ENCODE measurements at regions not wholly inside any gene's neighbourhood (a gene's known extent, or its start where the extent isn't known, plus 50 kb on each side); places are given as distances from the start of the nearest gene placed in this dataset.

DNA sequence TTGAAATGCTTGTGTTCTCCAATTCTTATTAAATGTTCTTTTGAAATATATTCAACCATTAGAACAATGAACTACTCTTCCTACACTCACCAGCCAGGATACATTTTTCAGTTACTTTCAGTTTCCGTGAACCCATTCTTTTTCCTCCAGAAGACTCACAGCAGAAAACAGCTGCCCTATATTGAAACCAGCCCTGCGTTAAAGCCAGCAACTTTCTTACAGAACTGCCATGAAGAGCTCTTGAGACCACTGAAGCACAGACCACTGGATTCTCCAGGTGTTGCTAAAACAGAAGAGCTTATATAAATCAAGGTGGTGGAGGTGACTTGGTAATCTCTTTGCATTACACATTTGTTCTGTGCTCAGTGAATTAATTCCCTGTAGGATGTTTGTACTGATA is 365.9 kb upstream of the C9orf72 start:
- Histone ChIP-seq H3K9ac (replicated peaks; ENCODE audit: extremely low read depth, insufficient read depth, low read length) (no peak overlapping the region), H3K79me2 (ENCODE audit: control insufficient read depth, insufficient read depth, low read length) (no peaks in the 10 kb centered on the region), H3K36me3 (ENCODE audit: control insufficient read depth in 2 of 2, extremely low read depth in 1 of 2, insufficient read depth in 2 of 2, low read length in 2 of 2) (no peaks in the 10 kb centered on the region), H4K20me1 (replicated peaks; ENCODE audit: control insufficient read depth, extremely low read depth, insufficient read depth, low read length) (no peaks in the 10 kb centered on the region), H3K4me1 (ENCODE audit: control insufficient read depth, extremely low read depth, insufficient read depth, low read length) (no peaks in the 10 kb centered on the region), H3K9me3 (replicated peaks; ENCODE audit: control insufficient read depth, insufficient read depth, low read length) (no peaks in the 10 kb centered on the region), H3K27ac (ENCODE audit: insufficient read depth, low read depth, low read length) (no peak overlapping the region), H2AFZ (ENCODE audit: low read depth, low read length) (no peak overlapping the region), H3K27me3 (ENCODE audit: control insufficient read depth in 2 of 2, insufficient read depth in 2 of 2, low read length in 2 of 2) (no peaks in the 10 kb centered on the region), H3K4me2 (ENCODE audit: insufficient read depth, low read length) (no peak overlapping the region), H3K9me1 (replicated peaks; ENCODE audit: control insufficient read depth, extremely low read depth, insufficient read depth, low read length) (no peaks in the 10 kb centered on the region), H3K4me3 (replicated peaks in 1 of 3; ENCODE audit: insufficient read depth in 1 of 3, low read depth in 1 of 3, low read length in 3 of 3) (no peak overlapping the region)
- FAIRE-seq (no peak), DNase-seq (ENCODE audit: low read depth, low spot score) (no peak)
- dilution Hi-C loops (cut with MboI; ENCODE audit: extremely low pct_ligation_motif_present, low sequenced_read_pairs) (no loop called here), intact Hi-C loops (cut with micrococcal nuclease) (no loop called here)
- ChIA-PET CTCF (no interaction called here), POLR2A (no interaction called here)
- BruUV-seq (replicated peaks): no TSS peak
- TF ChIP-seq POLR2A (IDR thresholded peaks at IDR 0.05; ENCODE audit: low read depth, low read length) (no peak), EZH2 (IDR thresholded peaks at IDR 0.05; ENCODE audit: borderline replicate concordance, low read depth, low read length, severe bottlenecking) (no peak), GATA2 (IDR thresholded peaks at IDR 0.05; ENCODE audit: insufficient read depth, insufficient read length, low read depth, low read length) (no peak), POLR2AphosphoS5 (IDR thresholded peaks at IDR 0.05; ENCODE audit: insufficient read depth, low read depth, low read length) (no peak), MYC (IDR thresholded peaks at IDR 0.05; ENCODE audit: low read depth, low read length) (no peak), MAX (IDR thresholded peaks at IDR 0.05; ENCODE audit: insufficient read depth, insufficient read length) (no peak)
- TF ChIP-seq, protein P1, sequence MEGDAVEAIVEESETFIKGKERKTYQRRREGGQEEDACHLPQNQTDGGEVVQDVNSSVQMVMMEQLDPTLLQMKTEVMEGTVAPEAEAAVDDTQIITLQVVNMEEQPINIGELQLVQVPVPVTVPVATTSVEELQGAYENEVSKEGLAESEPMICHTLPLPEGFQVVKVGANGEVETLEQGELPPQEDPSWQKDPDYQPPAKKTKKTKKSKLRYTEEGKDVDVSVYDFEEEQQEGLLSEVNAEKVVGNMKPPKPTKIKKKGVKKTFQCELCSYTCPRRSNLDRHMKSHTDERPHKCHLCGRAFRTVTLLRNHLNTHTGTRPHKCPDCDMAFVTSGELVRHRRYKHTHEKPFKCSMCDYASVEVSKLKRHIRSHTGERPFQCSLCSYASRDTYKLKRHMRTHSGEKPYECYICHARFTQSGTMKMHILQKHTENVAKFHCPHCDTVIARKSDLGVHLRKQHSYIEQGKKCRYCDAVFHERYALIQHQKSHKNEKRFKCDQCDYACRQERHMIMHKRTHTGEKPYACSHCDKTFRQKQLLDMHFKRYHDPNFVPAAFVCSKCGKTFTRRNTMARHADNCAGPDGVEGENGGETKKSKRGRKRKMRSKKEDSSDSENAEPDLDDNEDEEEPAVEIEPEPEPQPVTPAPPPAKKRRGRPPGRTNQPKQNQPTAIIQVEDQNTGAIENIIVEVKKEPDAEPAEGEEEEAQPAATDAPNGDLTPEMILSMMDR (IDR thresholded peaks at IDR 0.05; ENCODE audit: extremely low read depth in 1 of 2, insufficient read depth in 1 of 2, low read depth in 1 of 2, low read length in 2 of 2): no peak

DNA sequence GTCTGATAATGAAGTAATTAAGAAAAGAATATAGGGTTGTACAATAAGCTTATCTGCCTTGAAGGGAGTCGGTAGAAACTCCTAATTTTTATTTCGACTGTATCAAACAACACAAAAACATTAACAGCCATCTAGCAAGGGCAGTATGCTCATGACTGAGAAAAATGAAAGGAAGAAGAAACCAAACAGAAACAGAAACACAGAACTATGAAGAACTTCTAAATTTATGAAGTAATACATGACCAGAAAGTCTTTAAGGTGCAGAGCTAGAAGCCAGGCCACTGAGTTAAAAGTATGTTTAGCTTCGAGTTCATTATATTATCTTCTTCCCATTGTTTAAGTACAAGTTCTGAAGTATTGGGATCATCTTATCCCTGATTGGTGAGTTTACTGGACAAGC is 367.3 kb upstream of the C9orf72 start:
- no peak for FAIRE-seq

More for the DNA sequence above, 367.3 kb upstream of the C9orf72 start:
- ChIA-PET CTCF (no interaction called here), POLR2A (no interaction called here)
- no peaks in the 10 kb centered on the region for H3K36me3 ChIP-seq (ENCODE audit: control insufficient read depth in 2 of 2, extremely low read depth in 1 of 2, insufficient read depth in 2 of 2, low read length in 2 of 2)
- no peak for DNase-seq (ENCODE audit: low read depth, low spot score)
- H3K9me1 ChIP-seq (replicated peaks; ENCODE audit: control insufficient read depth, extremely low read depth, insufficient read depth, low read length): no peaks in the 10 kb centered on the region
- no peaks in the 10 kb centered on the region for H3K9me3 ChIP-seq (replicated peaks; ENCODE audit: control insufficient read depth, insufficient read depth, low read length)
- no peak overlapping the region for H2AFZ ChIP-seq (ENCODE audit: low read depth, low read length)
- H3K9ac ChIP-seq (replicated peaks; ENCODE audit: extremely low read depth, insufficient read depth, low read length): no peak overlapping the region
- H3K79me2 ChIP-seq (ENCODE audit: control insufficient read depth, insufficient read depth, low read length): no peaks in the 10 kb centered on the region
- intact Hi-C loops (cut with micrococcal nuclease) (no loop called here), dilution Hi-C loops (cut with MboI; ENCODE audit: extremely low pct_ligation_motif_present, low sequenced_read_pairs) (no loop called here)
- H3K4me3 ChIP-seq (replicated peaks in 1 of 3; ENCODE audit: insufficient read depth in 1 of 3, low read depth in 1 of 3, low read length in 3 of 3): no peak overlapping the region
- H3K4me1 ChIP-seq (ENCODE audit: control insufficient read depth, extremely low read depth, insufficient read depth, low read length): no peaks in the 10 kb centered on the region
- H4K20me1 ChIP-seq (replicated peaks; ENCODE audit: control insufficient read depth, extremely low read depth, insufficient read depth, low read length): no peaks in the 10 kb centered on the region
- no peak overlapping the region for H3K4me2 ChIP-seq (ENCODE audit: insufficient read depth, low read length)
- BruUV-seq (replicated peaks): no TSS peak
- no peaks in the 10 kb centered on the region for H3K27me3 ChIP-seq (ENCODE audit: control insufficient read depth in 2 of 2, insufficient read depth in 2 of 2, low read length in 2 of 2)
- TF ChIP-seq POLR2AphosphoS5 (IDR thresholded peaks at IDR 0.05; ENCODE audit: insufficient read depth, low read depth, low read length): no peak
- TF ChIP-seq FOS (IDR thresholded peaks at IDR 0.05; ENCODE audit: borderline replicate concordance, insufficient read depth, low read length): no peak
- H3K27ac ChIP-seq (ENCODE audit: insufficient read depth, low read depth, low read length): no peak overlapping the region
